Cardiac septum (tissue), 1 donor: ENCODE measurements at regions not wholly inside any gene's neighbourhood (a gene's known extent, or its start where the extent isn't known, plus 50 kb on each side); places are given as distances from the start of the nearest gene placed in this dataset.
A peak's percentile ranks its signal among the peaks of the same experiment; 100 is the strongest.

Experiments
- DNase-seq: peaks from one replicate; pipeline ENCODE4 v3.0.0-alpha.2; 2020; ENCODE audit warnings: low spot score
- intact Hi-C: fragments of 100-400 bp; cut with DNase I; formaldehyde crosslinking; loops from one replicate; pipeline ENCODE4 v1.14.0; 2022
- donor health status: DM: no; HTN: no; CAD: no.

DNA sequence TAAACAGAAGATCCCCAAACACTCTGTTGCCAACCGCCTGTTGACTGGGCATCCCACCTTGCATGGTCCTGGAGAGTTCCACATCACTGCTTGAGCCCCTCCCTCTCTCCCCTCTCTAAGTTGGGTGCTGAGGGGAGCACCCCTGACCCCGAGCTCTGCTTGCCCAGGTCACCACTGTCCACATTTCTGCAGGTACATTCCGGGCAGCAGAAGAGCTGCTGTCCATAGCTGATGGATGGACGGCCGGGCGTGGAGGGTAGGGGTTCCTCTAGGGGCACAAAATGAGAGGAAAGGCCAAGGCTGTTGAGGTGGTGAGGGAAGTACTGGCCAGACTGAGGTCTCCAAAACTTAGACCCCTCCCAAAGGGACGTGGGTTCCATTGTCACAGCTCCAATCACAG lies 227.4 kb upstream of the PPP2R2D start:
- no peak for DNase-seq
- intact Hi-C loops: no loop called here

DNA sequence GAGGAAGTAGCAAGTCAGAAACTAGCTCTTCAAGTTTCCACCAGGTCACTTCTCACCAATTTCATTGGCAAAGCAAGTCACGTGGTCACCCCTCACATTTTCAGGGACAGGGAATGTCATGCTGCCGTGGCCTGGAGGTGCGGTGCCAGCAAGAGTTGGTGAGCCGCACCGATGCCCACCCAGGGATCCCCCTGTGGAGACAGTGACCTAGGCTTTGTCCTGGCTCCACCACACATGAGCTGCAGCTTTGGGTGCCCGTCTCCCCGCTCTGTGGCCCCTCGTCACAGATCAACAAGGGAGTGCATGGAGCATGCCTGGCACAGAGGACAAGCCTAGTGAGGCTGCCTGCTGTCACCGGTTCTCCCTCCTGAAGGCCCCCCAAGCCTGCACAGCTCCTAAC lies 226.7 kb upstream of the PPP2R2D start:
- DNase-seq: no peak
- intact Hi-C loops: no loop called here

DNA sequence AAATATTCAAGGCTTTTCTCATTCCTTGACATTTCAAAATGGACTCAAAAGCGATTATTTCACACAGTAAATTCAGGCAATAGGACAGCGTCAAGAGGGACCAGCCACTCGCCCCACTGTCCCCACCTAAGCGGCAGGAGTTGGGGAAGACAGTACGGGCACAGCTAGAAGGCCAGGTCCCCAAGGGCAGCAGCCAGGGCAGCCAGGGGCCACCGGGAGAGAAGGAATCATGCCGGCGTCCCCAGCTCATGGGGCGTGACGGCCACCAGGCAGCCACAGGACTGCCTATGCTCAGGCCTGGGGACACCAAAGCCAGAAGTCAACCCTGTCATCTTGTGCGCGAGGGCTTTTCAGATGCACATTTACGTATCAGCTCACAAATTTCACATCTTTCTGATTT lies 225.7 kb upstream of the PPP2R2D start:
- DNase-seq: no peak
- intact Hi-C loops: no loop called here

DNA sequence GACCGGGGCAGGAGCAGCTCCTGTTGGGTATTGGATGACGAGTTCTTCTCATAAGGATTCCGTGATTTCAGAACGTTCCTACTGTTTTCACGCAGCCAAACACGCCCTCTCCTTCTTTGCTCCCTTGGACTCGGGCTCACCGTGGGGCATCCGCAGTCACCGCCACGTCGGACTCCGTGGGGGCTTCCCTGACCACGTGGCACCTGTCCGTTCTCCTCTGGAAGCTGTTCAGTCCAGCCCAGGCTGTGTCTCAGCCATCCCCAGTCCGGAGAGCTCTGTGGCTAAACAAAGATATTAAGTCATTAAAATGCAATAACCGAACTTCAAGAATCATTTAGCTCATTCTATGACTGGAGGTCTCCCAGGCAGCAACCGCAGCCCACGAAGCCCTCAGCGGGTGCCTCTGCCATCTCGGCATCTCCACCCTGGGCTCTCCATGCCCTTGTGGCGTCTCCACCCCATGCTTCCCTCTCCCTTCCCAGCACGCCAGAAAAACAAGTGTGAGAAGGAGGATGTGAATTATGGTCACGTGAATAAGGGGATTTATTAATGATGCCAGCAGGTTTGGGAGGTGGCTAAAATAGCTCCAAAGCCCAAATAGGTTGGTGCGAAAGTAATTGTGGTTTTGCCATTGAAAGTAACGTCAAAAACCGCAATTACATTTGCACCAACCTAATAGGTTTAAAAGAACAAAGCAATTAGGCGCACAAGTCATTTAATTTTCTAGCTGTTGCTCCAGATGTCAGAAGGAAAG lies 224.6 kb upstream of the PPP2R2D start:
- intact Hi-C loops: no loop called here

DNA sequence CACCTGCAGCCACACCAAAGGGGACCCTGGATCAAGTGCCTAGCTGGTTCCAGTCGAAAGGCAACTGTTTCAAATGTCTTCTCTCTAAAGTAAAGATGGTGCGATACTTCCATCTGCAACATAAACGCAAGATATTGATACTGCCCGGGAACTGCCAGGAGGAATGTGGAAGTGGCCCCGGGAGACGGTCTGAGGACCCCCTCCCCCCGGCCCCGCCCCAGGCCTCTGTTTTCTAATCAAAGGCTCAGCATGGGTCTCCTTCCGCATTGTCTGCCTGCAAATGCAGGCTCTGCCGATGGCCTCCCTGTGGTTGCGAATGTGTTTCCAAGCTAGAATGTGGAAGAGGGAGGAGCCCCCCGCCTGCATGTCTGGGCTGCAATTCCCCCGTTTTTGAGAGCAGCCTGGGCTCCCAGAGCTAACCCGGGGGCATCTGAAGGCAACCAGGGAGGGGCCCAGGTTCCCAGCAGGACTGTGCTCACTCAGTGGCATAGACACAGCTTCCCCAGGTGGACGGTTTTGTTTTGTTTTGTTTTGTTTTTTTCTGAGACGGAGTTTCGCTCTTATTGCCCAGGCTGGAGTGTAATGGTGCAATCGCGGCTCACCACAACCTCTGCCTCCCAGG lies 223.9 kb upstream of the PPP2R2D start:
- intact Hi-C loops: no loop called here
- DNase-seq: no peak

More for the DNA sequence above, 224.6 kb upstream of the PPP2R2D start:
- no peak for DNase-seq

DNA sequence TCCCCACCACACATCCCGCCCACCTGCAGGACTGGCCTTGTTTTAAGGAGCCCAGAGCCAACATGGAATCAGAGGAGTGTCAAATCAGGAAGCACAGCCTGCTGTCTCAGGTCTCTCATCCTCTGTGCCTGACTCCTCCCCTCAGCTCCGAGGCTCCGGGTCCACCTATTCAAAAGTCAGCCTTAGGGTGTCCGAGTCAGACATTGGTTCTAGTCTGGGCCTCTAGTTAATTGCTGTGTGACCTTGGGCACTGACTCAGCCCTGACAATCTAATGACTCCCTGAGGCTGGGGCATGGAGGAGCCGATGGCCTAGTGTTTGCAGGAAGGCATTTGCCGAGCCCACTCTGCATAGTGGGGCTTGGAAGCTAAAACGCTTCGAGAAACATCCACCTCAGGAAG lies 223.1 kb upstream of the PPP2R2D start:
- DNase-seq: no peak
- intact Hi-C loops: no loop called here

DNA sequence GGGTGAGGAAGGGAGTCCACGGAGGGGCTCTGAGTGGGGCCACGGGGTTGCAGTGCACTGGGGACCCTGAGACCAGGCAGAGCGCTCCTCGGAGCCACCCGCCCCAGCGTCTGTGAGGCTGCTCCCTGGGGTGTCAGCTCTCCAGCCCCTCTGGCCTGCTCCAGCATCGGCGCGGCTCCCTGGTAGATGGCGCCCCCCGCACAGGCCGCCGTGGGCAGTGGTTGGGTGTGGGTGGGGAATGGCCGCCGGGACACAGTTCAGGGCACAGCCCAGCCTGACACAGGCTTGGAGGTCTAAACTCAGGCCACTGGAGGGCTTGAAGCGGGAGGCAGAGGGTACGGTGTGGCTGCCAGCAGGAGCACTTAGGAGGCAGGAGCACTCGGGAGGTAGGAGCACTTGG lies 222.6 kb upstream of the PPP2R2D start:
- intact Hi-C loops: no loop called here
- no peak for DNase-seq

DNA sequence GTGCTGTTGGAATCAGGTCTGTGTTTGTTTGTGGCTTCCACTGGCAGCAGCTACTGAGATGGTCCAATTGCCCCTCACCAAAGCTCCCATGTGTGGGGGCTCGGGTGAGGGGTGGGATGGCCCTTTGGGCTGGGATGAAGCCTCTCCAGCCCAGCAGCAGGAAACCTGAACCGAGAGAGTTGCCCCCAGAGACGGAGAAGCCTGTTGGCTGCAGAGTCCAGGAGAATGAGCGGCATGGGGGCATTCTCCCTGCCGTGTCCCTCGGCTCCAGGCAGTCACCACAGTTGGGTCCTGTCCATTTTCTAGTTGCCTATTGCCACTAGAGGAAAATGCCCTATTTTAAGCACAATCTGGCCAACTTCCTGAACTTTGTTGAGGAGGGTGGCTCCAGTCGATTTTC lies 222.2 kb upstream of the PPP2R2D start:
- DNase-seq: no peak
- intact Hi-C loops: no loop called here

DNA sequence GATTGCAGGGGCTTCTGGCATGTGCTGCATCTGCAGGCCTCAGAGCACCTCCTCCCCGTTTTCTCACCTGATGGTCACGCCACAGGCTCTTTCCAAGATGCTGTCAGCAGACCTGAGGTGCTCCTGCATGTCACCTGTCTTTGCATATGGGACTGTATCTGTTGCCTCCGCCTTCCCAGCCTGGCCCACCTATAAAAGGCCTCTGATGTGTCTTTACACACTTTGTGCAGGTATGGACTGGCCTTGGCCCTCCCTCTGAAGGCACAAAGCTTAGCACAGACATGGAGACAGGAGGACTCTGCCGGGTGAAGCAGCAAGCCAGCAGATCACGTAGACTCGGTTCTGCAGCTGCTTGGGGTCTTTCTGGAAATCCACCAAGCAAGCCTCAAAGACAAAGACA lies 220.9 kb upstream of the PPP2R2D start:
- DNase-seq: no peak
- intact Hi-C loops: no loop called here

DNA sequence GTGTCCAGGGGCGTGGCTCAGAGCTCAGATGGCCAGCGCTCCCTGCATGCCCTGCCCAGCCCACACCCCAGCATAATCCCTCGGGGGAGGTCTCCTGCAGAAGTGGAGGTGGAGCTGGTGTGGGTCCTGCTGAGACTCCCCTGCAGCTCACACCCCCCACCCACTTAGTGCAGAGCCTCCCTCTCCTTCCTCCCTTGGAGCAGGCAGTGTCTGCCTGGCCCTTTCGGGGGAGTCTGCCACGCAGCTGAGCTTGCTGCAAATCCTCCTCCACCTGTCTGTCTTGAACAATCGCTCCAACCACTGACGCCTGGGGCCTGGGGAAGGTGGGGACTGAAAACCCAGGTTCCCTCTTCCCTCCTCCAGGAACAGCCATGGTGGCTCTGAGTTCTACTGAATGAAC lies 219.7 kb upstream of the PPP2R2D start:
- DNase-seq: no peak
- intact Hi-C loops: no loop called here

DNA sequence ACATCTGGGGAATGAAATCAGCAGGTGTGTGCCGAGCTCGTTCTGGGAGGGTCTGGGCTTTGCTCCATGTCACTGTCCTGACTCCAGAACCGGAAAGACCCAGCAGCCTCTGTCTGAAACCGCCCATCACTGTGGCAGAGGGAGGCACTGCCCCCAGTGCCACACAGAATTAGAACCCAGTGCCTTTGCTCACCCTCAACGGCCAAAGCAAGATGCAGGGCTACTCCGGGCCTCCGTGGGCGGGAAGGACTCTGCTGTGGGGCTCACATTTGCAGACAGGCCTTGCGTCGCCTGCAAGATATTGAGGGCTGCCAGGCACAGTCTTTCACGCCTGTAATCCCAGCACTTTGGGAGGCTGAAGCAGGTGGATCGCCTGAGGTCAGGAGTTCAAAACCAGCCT lies 219.2 kb upstream of the PPP2R2D start:
- DNase-seq: no peak
- intact Hi-C loops: no loop called here

DNA sequence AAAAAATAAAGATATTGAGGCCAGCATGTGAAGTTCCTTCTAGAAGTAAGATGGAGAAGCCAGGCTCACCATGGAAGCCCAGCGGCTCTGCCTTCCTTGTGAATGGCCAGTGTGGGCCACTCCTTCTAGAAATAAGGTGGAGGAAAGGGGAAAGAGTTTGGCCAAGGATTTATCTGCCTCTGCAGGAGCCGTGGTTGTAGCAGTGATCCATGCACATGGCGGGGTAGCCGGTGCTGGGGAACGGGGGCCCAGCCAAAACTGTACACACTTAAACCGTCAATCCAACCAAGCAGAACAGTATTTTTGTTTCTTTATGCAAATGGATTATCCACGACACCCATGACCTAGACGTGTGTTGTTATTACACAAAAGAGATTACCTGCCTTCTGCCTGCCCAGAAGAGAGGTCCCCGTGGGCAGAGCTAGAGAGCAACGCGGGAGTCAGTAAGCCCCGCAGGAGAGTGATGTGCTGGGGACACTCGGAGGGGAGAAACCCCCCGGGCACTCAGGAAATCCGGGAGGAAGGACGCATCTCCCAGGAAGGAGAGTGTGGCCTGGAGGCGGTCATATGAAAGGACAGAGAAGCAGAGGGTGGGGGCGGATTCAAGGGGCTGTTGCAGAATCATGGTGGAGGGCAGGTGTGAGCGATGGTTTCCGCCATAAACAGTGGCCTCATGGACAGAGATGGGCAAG lies 218.4 kb upstream of the PPP2R2D start:
- DNase-seq: no peak
- intact Hi-C loops: no loop called here

DNA sequence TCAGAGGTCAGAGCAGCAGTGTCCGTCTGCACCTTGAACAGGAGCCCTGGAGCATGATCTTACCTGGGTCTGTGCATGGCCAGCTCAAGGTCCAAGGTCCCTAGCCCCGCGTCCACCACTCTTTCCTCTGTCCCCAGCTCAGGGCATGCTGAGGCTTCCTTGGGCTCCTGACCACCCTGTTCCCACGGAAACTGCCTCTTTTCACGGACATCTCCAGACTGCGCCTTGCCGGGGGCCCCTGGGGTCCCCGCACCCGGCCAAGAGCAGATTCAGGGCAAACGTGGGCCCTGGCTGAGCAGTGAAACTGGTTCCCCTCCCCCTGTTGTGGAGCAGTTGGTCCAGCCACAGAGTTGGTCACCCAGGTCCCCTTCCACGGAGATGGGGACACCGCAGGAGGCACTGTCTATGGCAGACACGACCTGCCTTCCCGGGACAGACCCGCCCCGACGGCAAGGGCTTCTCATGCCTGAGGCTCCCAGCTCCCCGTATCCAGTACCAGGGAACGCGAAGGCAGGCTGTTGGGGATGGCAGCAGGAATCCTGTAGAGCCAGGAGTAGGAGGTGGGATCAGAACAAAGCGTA lies 217.4 kb upstream of the PPP2R2D start:
- DNase-seq: no peak
- intact Hi-C loops: no loop called here

DNA sequence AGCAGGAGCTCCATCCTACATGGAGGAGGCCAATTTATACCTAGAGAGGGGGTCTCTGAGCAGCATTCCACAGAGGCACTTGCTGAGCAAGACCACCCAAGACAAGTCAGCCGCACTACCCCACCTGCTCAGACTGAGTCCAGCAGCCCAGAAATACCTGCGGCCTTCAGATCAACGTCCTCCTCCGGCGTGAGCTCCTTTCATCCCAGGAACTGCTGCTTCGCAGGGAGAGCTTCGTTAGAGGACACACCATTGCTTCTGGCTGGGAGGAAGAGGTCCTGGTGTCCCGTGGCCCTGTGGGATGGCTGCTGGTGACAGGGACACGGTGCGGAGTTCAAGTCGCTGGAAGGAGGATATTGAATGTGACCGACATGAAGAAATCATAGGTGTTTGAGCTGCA lies 216.9 kb upstream of the PPP2R2D start:
- intact Hi-C loops: no loop called here
- DNase-seq: no peak

DNA sequence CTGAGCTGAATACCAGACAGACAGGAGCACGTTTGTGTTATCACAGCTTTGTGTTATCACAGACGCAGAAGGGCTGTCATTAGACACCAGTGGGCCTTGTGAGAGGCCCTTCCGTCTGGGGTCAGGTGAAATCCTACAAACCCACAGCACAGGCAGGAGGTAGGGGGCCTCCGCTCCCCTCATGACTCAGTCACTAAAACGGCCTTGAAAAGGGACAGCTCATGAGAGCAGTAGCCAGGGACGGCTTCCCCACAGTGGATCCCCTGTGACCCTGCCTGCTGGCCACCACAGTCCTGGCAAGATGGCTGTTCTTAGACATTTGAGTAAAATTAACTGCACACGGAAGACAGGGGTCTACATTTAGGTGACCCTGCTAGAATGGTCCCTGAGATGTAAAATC lies 215.8 kb upstream of the PPP2R2D start:
- no peak for DNase-seq
- intact Hi-C loops: no loop called here

DNA sequence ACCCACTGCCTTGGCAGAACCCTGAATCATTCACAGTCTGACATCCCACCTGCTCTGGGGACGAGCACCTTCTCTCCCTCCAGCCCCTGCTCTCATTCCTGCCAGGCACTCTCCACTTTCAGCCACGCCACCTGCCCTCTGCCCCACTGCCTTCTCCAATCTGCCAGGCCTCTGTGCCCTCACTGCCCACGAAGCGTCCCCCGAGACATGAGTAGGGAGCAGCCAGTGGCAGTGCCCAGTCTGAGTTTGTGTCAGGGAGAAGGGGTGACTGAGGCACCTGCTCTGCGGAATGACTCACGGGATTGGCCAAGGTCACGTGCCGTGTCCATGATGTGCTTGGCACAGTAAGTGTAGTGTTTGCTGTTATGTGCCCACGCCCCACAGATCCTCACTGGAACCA lies 215.2 kb upstream of the PPP2R2D start:
- no peak for DNase-seq
- intact Hi-C loops: no loop called here

DNA sequence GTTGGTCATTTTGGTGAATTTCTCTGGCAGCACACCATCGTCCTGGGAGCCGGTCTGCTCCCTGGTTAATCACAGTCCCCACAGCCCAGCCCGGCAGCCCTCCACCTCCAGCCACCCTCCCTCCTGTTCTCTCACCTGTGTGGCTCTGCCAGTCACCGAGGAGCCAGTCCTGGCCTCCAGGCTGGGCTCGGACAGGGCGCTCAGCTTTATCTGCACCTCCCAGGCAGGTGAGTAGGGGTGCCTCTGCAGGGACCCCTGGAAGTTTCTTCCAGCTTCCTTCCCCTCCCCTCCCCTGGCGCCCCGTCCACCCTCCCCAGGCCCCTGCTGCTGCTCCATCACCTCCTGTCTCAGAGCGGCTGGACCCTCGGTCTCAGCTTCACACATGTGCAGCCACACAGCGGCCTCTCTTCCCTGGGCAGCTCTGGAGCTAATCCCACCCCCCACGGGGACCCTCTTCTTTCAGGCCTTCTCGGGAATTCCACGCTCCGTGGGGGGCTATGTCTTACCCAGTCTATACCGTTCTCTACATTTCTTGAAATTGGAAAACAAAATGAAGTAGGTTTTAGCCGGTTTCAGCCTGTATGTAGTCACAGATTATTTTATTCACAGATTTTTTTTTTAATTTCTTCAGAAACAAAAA lies 213.9 kb upstream of the PPP2R2D start:
- DNase-seq: no peak
- intact Hi-C loops: no loop called here

DNA sequence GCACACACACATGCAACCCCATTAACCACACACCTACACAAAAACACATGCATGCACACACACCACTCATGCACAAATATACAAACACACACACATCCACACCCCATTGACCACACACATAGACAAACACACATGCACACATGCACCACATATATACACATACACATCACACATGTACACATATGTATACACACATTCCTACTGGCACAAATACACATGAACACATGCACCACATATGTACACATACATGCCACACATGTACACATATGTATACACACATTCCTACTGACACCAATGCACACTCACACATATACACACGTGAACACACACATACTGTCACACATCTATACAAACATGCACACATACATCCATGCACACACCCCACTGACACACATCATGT lies 212.5 kb upstream of the PPP2R2D start:
- DNase-seq: no peak
- intact Hi-C loops: no loop called here

DNA sequence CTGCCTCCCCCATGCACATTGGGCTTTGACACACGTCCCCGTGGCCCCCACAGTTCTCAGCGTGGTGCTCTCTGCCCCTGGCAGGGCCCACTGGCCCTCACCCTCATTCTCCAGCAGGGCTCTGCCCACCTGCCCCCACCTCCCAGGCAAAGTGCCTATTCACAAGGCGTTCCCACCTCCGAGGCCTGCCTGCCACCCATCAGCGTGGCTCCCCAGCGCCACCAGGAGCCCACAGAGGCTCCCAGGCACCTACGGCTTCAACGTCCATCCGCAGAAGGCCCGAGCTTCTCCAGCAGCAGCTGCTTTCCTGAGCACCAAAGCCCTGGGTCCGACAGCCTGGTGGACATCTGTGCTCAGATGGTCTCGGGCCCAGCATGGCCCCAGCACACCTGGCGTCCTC lies 211.8 kb upstream of the PPP2R2D start:
- intact Hi-C loops: no loop called here
- peak; percentile 65 for DNase-seq

DNA sequence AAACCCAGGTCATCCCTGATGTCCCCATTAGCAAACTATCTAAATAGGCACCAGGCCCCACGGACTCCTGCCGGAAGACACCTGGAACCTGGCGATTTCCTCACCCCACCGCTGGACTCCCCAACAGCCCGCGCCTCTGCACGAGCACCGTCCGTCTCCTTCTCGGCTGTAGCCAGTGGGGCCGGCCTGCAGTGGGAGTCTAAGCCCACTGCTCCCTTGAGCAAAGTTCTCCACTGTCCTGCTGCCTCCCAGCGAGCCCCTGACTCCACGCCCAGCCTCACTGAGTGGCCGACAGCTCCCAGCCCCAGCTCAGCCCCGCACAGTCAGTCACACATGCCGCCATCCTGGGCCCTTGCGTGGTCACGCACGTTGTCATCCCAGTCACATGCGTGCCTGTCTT lies 211.3 kb upstream of the PPP2R2D start:
- peak; percentile 72 for DNase-seq
- intact Hi-C loops: no loop called here
